ENCODE measurements at regions not wholly inside any gene's neighbourhood (a gene's known extent, or its start where the extent isn't known, plus 50 kb on each side); places are given as distances from the start of the nearest gene placed in this dataset.

DNA sequence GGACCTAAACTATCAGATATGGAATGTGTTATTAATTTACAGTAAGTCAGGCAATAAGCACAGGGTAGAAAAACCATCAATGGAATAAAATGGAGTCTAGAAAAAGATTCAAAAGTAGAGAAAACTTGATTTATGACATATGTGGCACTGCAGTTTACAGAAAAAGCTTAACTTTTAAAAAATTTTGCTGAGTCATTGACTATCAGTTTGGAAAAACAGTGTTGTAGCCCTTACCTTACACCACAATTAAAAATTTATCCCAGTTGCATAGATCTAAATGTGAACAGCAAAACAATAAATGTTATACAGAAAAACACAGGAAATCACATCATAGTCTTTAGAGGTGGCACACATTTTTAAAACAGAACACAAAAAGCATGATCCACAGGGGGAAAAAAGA is 108.5 kb downstream of the USP22 start:
- H3K27ac ChIP-seq: no peak overlapping the region
- H3K27me3 ChIP-seq: no peaks in the 10 kb centered on the region

DNA sequence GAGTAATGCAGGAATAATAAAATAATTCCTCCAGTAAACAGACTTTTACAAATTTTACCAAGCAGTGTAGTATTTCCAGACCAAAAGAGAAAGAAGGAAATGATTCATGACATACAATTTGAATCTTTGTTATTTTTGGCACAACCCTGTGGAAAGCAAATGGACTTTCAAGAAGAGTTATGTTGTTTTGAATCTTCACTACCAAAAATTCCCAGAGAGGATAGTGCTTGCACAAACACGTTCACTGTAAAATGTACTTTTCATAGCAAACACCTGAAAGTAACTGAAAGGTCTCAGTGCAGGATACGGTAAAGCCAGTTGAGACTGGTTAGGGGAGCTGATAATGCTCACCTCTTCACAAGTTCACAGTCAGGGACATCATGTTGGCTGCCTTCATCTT is 107.1 kb downstream of the USP22 start:
- Histone ChIP-seq H3K27me3 (no peaks in the 10 kb centered on the region), H3K4me1 (peaks cover 0 to 17% (median 2%) of the 10 kb centered on the region in 3 donors), H3K27ac (peak overlapping the region in 1 of 4 donors; percentile 38), H3K9me3 (no peaks in the 10 kb centered on the region), H3K4me3 (no peak overlapping the region), H3K36me3 (no peaks in the 10 kb centered on the region)
- TF ChIP-seq EP300 (IDR thresholded peaks at IDR 0.05): no peak
- no peak for TF ChIP-seq POLR2A (IDR thresholded peaks at IDR 0.05)
- WGBS, 2 donors (ENCODE audit: low coverage in 1 of 2): 0 to 7% methylated on average over 2 of the region's 2 CpGs
- ATAC-seq: peak; percentile 39

More for the DNA sequence above, 108.5 kb downstream of the USP22 start:
- no peaks in the 10 kb centered on the region for H3K9me3 ChIP-seq
- H3K36me3 ChIP-seq: no peaks in the 10 kb centered on the region
- peaks cover 0 to 17% (median 2%) of the 10 kb centered on the region in 3 donors for H3K4me1 ChIP-seq
- H3K4me3 ChIP-seq: no peak overlapping the region
- no peak for ATAC-seq
- TF ChIP-seq, protein P1, sequence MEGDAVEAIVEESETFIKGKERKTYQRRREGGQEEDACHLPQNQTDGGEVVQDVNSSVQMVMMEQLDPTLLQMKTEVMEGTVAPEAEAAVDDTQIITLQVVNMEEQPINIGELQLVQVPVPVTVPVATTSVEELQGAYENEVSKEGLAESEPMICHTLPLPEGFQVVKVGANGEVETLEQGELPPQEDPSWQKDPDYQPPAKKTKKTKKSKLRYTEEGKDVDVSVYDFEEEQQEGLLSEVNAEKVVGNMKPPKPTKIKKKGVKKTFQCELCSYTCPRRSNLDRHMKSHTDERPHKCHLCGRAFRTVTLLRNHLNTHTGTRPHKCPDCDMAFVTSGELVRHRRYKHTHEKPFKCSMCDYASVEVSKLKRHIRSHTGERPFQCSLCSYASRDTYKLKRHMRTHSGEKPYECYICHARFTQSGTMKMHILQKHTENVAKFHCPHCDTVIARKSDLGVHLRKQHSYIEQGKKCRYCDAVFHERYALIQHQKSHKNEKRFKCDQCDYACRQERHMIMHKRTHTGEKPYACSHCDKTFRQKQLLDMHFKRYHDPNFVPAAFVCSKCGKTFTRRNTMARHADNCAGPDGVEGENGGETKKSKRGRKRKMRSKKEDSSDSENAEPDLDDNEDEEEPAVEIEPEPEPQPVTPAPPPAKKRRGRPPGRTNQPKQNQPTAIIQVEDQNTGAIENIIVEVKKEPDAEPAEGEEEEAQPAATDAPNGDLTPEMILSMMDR (IDR thresholded peaks at IDR 0.05): no peak
- no peak for TF ChIP-seq POLR2A (IDR thresholded peaks at IDR 0.05)

DNA sequence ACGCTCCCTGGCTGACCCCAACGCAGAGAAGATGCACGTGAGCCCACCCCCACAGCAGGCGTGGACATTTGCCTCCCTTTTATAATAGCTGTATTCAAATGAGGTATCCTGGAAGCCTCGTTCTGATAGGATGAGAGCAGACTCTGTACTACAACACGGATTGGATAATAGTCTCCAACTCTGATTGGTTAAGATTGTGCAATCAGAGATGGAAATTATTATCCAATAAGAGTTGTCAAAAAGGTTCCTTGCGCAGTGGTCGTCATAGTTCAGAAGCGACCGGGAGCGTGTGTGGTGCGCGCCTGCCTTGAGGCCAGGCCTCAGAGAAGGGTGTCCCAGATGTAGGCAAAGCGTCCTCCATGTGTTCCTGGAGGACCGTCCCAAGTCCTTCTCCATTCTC is 104.6 kb downstream of the USP22 start:
- Histone ChIP-seq H3K4me3 (no peak overlapping the region), H3K27me3 (no peaks in the 10 kb centered on the region), H3K4me1 (peaks cover 0 to 17% (median 2%) of the 10 kb centered on the region in 3 donors), H3K27ac (no peak overlapping the region), H3K9me3 (no peaks in the 10 kb centered on the region), H3K36me3 (no peaks in the 10 kb centered on the region)
- TF ChIP-seq POLR2A (IDR thresholded peaks at IDR 0.05) (no peak), POLR2AphosphoS5 (IDR thresholded peaks at IDR 0.05) (no peak), EP300 (IDR thresholded peaks at IDR 0.05) (no peak)
- TF ChIP-seq, protein P1 (IDR thresholded peaks at IDR 0.05): no peak
- 91 to 97% methylated on average over 4 to 6 of the region's 15 CpGs for WGBS, 2 donors (ENCODE audit: low coverage in 1 of 2)
- ATAC-seq: no peak

DNA sequence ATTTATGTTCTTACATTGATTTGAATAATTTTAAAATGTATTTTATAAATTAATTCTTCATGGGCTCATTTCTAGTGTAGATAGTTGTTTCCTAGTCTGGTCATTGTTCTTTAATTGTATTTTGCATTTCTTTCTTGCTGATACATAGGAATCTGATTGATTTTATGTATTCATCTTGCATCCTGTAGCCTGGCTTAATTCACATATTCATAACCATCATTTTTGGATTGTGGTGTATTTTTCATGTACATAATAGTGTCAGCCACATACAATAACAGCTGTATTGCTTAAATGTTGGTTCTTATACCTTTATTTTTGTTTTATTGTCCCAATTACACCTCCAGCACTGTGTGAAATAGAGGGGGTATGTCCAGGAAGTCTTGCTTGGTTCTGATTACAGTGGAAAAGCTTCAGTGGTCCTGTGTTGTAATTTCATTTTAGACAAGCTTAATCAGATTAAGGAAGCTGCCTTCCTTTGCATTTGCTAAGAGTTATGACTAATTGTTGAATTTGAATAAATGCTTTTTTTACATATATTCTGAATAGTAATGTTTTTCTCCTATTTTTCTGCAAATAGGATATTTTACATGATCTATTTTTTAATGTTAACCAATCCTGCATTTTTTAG is 103.7 kb downstream of the USP22 start:
- Histone ChIP-seq H3K4me1 (peaks cover 0 to 17% (median 2%) of the 10 kb centered on the region in 3 donors), H3K4me3 (no peak overlapping the region), H3K27me3 (no peaks in the 10 kb centered on the region), H3K36me3 (no peaks in the 10 kb centered on the region), H3K27ac (no peak overlapping the region), H3K9me3 (no peaks in the 10 kb centered on the region)
- TF ChIP-seq, protein P1 (IDR thresholded peaks at IDR 0.05): no peak
- TF ChIP-seq POLR2AphosphoS5 (IDR thresholded peaks at IDR 0.05) (no peak), POLR2A (IDR thresholded peaks at IDR 0.05) (no peak), EP300 (IDR thresholded peaks at IDR 0.05) (no peak)
- no peak for ATAC-seq

DNA sequence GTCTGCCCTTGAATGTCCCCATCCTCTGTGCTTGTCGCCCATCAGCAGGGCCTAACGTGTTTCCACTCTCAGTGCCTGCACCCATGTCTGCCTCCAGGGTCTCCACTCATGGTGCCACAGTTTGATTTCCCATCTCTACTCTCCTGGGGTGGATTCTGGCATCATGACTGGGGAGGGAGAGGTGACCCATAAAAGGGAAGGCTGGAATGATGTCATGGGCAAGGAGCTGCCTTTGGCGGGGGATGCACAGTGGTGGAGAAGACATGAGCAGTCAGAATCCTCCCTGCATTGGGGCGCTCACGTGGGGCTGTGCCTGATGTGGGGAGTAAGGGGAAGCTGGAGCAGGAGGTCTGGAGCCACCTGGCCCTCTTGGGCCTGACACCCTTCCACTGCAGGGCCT is 100.9 kb downstream of the USP22 start:
- Histone ChIP-seq H3K36me3 (no peaks in the 10 kb centered on the region), H3K4me3 (no peak overlapping the region), H3K27ac (no peak overlapping the region), H3K4me1 (no peaks in the 10 kb centered on the region), H3K9me3 (no peaks in the 10 kb centered on the region), H3K27me3 (no peaks in the 10 kb centered on the region)
- ATAC-seq: no peak
- 60 to 92% methylated on average over 1 to 4 of the region's 5 CpGs for WGBS, 2 donors (ENCODE audit: low coverage in 1 of 2)
- TF ChIP-seq EP300 (IDR thresholded peaks at IDR 0.05): no peak
- TF ChIP-seq, protein P1 (IDR thresholded peaks at IDR 0.05): no peak
- no peak for TF ChIP-seq POLR2A (IDR thresholded peaks at IDR 0.05)
- TF ChIP-seq POLR2AphosphoS5 (IDR thresholded peaks at IDR 0.05): no peak
